ENCODE measurements at regions not wholly inside any gene's neighbourhood (a gene's known extent, or its start where the extent isn't known, plus 50 kb on each side); places are given as distances from the start of the nearest gene placed in this dataset.
"Not testable (repeated sequence)": the region's sequence is repeated elsewhere in the genome, so short reads cannot be mapped to it uniquely, and the experiment has no call there.

DNA sequence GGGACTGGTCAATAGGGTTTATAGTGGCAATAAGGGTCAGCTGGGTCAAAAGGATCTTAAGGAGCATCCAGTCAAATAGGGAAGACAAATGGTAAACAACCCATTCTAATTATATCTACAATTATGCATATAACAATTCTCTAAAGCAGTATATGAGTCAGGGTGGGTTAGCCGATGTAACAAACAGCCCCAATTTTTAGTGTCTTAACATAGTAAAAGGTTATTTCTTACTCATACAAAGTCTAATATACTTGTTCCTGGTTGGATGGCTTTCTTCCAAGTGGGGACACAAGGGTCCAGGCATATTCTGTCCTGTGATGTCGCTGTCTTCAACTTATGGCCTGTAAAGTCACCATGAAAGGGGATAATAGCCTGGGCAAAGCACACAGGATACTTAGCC, 97.9 kb upstream of the GALNT15 start:
- DNase-seq (ENCODE audit: low spot score), result no peak

DNA sequence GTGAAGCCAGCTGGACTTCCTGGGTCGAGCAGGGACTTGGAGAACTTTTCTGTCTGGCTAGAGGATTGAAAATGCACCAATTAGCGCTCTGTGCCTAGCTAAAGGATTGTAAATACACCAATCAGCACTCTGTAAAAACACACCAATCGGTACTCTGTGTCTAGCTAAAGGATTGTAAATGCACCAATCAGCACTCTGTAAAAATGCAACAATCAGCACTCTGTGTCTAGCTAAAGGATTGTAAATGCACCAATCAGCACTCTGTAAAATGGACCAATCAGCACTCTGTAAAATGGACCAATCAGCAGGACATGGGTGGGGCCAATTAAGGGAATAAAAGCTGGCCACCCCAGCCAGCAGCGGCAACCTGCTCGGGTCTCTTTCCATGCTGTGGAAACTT, 97.3 kb upstream of the GALNT15 start:
- not testable (repeated sequence) for DNase-seq (ENCODE audit: low spot score)

DNA sequence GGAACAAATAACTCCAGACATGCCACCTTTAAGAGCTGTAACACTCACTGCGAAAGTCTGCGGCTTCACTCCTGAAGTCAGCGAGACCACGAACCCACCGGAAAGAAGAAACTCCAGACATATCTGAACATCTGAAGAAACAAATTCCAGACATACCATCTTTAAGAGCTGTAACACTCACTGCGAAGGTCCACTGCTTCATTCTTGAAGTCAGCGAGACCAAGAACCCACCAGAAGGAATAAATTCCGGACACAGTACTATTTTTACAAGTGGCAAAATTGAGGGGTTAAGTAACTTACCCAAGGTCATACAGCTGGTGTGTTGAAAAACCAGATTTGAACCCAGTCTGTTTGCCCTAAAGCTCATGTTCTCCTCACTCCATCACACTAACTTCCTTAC, 96.8 kb upstream of the GALNT15 start:
- not testable (repeated sequence) for DNase-seq (ENCODE audit: low spot score)

DNA sequence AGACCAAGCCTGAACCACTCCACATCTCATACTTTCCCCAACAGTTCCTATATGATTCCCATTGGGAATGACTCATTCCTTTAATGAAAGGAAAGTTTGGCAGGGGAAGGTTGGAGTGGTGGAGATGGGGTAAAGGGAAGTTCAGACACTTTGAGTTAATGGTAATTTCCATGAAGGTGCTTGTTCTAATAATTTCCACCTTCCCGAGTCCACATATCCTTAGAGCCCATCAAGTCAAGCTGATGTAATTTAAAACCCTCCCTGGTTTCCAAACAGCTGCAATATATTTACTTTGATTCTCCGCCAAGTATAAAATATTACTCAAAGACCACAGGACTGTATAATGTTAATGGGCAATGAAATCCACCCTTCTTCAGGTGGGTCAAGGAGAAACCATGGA, 95.0 kb upstream of the GALNT15 start:
- DNase-seq (ENCODE audit: low spot score), result no peak

DNA sequence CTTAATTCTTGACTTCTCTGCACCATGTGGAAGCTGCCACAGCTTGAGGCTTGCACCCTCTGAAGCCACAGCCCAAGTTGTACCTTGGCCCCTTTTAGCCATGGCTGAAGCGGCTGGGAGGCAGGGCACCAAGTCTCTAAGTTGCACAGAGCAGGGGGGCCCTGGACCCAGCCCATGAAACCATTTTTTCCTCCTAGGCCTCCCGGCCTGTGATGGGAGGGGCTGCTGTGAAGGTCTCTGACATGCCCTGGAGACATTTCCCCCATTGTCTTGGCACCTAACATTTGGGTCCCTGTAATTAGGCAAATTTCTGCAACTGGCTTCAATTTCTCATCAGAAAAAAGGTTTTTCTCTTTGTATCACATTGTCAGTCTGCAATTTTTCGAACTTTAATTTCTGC, 92.8 kb upstream of the GALNT15 start:
- DNase-seq (ENCODE audit: low spot score), result no peak

DNA sequence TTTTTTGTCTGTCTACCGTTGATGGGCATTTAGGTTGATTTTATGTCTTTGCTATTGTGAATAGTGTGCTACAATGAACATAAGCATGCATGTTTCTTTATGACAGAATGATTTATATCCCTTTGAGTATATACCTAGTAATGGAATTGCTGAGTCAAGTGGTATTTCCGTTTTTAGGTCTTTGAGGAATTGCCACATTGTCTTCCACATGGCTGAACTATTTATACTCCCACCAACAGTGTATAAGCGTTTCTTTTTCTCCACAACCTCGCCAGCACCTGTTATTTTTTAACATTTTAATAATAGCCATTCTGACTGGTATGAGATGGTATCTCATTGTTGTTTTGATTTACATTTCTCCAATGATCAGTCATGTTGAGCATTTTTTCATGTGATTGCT, 89.6 kb upstream of the GALNT15 start:
- DNase-seq (ENCODE audit: low spot score), result no peak

DNA sequence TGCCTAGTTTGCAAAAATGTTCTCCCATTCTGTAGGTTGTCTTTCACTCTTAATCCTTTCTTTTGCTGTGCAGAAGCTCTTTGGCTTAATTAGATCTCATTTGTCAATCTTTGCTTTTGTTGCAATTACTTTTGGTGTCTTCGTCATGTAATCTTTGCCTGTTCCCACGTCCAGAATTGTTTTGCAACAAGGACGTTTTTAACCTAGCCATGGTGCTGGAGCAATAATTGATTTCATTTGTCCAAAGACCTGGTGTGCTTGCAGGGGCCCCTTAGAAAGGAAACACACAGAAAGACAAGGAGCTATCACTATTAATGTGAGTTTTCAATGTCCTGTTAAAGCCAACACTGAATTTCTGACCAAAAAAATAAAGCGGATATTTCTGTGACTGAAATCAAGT, 89.1 kb upstream of the GALNT15 start:
- DNase-seq (ENCODE audit: low spot score), result peak; percentile 26

DNA sequence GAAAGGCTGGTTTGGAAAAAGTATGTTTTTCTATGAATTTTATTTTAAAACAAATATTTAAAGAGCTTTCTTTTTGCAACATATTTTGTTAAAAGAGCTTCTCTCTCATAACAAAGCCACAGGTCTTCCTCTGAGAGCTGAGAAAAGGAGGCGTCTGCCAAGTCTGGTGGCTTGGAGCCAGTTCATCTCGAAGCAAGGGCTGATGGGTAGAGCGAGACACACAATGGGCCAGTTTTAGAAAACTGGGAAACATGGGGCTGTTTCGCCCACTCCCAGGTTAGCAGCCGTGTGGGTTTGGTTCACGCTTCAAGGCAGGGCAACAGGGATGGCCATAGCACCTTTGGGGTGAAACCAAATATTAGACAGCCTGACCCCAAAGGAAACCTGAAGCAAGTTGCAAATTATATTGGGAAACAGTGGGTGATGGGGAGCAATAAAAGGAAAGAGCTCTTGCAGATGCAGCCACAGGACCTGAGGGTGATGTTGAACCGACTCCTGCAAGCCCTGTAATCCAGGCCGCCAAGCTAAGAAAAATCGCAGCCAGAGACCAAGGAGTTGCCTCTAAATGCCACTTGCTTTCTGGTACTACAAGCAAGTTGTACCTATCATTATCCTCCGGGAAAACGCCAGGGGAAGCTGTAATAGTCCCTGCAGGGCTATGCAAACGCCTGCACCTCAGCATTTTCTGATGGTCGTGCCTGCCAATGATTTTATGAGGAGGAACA, 88.4 kb upstream of the GALNT15 start:
- DNase-seq (ENCODE audit: low spot score), result peak; percentile 93

DNA sequence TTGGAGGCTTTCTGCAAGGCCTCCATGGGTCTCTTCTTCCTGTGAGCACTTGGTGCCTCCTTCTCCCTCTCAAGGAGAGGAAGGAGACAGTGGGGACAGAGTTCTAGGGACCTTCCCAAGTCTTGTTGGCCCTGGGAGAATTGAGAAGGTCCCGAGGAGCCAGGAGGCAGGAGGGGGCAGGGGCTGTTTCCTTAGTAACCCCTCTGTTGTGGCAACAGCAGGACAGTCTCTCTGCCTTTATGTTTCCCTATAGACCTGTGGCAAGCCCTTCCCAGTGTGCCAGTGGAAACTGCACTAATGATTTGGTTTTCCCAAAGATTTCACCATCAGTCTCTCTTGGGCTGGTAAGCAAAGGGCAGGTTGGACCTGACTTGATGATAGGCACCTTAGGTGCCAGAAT, 87.8 kb upstream of the GALNT15 start:
- no peak for DNase-seq (ENCODE audit: low spot score)

DNA sequence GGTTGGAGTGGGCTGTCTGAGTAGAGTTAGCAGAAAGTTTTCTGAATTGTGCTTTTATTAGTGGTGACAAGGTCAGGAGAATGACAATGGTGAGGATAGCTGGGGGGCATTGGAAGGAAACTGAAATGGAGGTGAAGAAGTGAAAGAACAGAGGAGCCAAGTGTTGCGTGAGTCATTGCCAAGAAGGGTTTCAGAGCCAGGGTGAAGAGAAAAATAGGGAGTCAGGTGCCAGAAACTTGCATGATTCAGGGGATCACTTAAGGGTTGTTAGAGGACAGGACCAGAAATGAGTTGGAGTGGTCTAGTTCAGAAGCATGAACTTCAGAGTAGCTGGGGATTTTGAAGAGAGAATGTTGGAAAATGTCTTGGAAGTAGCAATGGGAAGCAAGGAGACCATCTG, 86.0 kb upstream of the GALNT15 start:
- DNase-seq (ENCODE audit: low spot score), result no peak

DNA sequence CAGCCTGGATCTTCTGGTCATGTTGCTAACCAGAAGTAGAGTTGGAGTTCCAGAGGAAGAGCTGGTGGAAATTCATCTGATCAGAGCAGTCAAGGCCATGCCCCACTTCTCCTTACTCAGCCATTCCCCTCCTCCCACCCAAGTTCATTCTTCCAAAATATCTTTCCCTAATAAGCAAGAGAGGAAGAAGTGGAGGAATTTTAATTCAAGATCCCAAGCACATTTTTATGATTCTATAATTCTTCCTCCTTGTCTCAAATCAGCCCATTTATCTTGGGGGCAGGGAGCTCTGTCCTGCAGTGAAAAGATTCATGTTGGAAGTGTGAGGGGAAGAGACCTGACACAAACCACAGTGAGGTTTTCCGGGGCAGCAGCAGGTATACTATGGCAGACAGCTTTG, 85.0 kb upstream of the GALNT15 start:
- DNase-seq (ENCODE audit: low spot score), result no peak

DNA sequence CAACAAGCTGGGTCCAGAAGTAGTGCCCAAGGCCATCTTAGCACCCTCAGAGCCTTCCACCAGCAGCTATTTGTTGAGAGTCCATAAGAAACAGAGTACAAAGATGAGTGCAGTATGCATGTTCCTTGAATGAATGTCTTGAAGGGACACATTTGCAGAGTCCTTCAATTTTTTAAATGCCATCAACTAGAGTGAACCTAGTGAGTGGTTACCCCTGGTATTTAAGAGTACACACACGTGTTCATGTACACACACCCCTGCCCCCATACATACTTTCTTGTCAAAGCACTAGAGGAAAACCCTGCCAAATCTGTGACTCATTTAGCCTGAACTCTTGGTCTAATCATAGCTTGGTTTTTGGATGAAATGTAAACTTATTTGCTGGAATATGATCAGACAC, 84.5 kb upstream of the GALNT15 start:
- DNase-seq (ENCODE audit: low spot score), result no peak

DNA sequence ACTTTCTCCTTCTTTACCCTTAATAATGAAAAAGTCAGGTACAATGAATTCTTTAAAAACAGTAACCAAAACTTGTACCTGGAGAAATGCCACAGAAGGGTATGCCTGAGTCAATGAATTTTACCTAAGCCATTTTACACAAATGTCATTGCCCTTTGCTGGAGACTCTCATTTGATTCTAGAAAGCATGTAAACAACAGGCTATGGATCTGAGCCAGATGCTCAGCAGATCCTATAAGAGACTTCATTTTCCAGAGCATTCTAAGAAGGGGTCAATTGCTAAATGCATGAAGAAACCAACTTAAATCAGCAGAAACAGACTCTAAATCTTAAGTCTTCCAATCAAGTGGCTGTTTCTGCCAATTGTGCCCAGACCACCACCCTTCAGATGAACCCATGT, 83.8 kb upstream of the GALNT15 start:
- DNase-seq (ENCODE audit: low spot score), result no peak

DNA sequence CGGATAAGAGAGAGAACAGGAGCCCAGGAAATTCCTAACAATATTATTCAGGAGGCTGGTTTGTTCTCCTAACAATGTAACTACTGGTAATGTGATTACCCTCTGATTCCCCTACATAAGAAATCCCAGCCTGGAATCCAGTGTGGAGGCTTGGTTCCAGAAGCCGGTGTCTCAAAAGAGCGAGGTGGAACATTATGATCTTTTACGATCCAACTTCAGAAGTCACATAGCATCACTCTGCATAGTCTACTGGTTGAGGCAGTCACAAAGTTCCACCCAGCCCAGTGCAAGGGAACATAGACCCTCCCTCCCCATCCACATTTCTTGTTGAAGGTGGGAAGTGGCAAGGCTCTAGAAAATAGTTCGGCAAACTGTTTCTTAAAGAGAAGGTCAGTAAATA, 81.6 kb upstream of the GALNT15 start:
- no peak for DNase-seq (ENCODE audit: low spot score)

DNA sequence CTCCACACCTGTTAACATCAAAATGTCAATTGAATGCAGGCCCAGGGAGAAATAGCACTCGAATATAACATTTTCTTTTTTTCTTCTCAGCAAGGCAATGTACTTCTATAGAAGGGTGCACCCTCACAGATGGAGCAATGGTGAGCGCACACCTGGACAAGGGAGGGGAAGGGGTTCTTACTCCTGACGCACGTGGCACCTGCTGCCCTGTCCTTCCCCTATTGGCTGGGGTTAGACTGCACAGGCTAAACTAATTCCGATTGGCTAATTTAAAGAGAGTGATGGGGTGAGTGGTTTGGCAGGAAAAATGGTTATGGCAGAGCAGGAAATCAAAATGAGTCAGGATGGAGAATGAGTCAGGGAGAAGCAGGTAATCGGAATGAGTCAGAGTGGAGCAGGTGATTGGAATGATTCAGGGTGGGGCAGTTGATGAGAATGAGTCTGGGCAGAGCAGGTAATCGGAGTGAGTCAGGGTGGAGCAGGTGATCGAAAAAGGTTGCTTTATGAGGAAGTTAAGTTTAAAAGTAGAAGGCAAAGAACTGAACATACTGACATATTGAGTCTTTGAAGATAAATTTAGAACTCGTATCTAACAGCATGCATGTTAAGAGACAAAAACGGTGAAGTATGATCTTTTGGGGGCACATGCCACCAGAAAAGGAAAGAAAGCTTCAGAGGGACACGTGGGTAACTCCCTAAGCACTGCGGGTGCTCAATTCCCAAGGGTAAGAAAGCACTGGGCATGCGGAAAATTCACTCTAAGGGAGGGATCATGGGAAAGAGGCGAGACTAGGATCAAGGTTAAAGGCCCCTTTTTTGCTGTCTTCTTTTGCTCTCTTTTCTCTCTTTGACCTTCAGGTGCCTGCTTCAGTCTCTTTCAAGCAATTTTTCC, 72.9 kb upstream of the GALNT15 start:
- no peak for DNase-seq (ENCODE audit: low spot score)

DNA sequence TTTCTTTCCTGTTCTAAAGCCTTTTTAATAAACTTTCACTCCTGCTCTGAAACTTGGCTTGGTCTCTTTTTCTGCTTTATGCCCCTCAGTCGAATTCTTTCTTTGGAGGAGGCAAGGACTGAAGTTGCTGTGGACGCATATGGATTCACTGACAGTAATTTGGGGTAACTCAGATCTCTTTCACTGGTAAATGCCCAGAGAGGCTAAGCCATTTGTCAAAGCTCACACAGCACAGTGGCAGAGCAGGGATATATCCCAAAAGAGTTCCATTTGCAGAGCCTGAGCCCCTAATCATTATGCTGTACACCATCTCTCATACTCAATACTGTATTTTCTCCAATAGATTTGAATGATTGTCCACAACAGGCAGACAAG, 72.3 kb upstream of the GALNT15 start:
- DNase-seq (ENCODE audit: low spot score), result no peak

DNA sequence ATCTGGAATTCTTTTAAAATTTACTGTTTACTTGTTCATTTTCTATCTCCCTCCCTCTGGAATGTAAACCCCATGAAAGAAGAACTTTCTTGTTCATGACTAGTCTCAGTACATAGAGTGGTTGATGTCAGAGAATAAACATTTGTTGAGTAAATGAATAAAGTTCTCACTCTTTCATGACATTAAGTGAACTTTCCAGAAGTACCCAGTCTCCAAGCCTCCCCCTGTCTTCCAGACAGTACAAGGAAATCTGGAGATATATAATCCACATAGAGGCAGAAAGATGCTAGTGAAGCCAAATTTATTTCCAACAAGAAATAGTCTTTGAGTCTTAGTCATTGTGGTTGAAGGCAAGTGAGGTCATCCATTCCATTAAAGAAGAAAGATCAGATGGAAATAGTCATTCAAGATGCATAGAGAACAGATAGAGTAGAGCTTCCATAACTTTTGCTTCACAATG, 71.5 kb upstream of the GALNT15 start:
- DNase-seq (ENCODE audit: low spot score), result no peak

DNA sequence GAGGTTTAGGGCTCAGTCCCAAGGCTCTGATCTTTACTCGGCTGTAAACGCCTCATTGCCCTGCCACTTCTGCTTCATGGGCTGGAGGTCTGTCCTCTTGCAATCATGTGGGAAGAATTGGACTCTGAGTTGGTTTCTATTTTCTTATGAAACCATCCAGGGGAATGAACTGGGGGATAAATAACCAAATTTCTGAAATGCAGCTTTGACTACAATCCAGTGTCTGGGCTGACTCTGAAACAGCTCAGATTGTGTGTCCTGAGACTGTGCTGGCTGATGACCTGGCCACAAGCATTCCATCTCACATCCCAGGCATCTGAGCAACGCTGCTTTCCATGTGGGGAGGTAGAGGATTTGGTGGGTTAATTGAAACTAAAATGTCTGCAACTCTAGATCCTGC, 71.0 kb upstream of the GALNT15 start:
- DNase-seq (ENCODE audit: low spot score), result no peak

DNA sequence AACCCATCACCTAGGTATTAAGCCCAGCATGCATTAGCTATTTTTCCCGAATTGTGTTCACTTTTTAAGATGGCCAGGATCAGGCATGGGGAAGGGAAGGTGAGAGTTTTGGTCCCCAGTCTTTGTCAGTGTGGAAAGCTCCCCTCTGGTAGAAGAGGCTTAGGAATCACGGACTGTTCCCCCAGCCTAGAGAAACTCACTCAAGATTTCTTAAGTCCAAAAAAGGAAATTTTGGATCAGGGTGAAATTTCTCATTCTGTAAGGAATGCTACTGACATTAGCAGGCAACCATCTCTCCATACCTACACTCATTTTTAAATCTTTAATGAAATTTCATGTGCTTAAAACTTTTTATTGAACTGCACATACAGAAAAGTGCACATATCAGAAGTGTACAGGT, 70.3 kb upstream of the GALNT15 start:
- DNase-seq (ENCODE audit: low spot score), result no peak

DNA sequence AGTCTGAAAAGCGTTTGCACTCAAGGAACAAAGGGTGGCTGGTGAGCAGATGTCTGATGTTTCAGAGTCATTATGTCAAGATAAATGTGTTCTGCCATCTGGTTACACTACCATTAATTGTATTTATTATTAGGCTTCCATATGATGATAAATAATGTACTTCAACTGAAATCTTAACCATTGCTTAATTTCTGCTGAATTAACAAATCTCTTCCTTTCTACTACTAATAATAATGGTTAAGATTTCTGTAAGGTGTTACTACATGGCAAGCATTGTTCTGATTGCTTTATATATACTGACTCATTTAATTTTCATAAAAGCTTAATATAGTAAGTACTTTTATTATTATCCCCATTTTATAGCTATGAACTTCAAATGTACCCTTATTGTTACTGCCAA, 68.4 kb upstream of the GALNT15 start:
- DNase-seq (ENCODE audit: low spot score), result no peak

DNA sequence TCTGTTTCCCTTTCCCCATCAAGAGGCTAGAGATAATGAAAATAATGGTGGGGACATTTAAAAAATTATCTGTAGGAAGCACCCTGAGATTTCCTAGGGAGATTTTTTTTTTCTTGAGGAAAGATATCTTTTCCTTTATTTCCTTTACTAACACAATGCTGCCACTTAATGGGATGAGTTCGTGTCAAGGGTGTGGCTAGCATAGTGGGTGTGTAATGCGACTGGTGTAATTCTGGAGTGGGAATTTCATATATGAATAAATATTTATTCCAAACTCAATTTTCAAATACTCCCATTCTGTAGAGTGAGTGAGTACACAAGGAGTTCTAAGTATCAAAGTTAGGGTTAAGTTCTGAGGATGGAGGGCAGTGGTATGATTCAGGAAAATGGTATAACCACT, 66.1 kb upstream of the GALNT15 start:
- no peak for DNase-seq (ENCODE audit: low spot score)

DNA sequence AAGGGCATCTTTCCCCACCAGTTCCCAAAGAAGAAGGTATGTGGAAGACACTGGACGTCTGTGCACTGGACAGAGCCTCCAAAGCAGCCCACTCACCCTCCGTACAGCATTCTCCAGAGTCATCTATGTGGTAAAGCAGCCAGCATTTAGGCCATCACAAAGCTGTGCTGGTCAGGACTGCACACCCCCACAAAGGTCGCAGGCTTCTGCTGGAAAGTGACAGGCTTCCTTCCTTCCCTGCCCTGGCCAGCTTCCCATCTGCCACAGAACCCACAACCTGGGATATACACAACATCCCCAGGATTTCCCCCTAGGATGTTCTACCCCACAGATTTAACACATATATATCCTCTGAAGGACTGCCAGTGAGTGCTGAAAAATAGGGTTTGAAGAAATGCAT, 64.6 kb upstream of the GALNT15 start:
- no peak for DNase-seq (ENCODE audit: low spot score)

DNA sequence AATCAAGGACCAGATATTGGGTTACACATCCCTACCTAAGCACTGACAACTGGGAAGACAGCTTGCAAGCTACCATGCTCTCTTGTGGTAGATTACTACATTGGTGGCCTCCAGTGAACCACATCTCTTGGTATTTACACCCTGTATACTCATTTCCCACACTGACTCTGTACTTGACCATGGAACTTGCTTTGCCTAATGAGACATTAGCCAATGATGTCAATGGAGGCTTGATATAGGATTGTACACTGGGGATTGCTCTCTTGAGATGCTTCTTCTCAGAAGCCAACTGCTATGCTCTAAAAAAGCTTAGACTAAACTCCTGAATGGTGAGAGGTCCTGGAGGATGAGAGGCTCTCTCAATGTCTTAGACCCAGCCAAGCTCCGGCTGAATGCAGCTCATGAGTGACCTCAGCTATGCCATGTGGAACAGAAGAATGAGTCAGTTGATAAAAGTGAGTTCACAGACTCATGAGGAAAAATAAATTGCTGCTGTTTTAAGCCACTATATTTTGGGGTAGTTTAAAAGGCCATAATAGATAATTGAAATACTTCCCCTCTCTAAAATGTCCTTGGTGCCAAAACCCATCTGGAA, 61.5 kb upstream of the GALNT15 start:
- no peak for DNase-seq (ENCODE audit: low spot score)

All from pons (tissue), 1 donor.